H4 (cell line): ENCODE measurements at regions not wholly inside any gene's neighbourhood (a gene's known extent, or its start where the extent isn't known, plus 50 kb on each side); places are given as distances from the start of the nearest gene placed in this dataset.
A peak's percentile ranks its signal among the peaks of the same experiment; 100 is the strongest.

Source experiments
- DNase-seq: peaks from one replicate; pipeline ENCODE4 v3.0.0-alpha.2; 2015; ENCODE audit warnings: low spot score

GRCh38 chr5:124692950-124693349 lies 53.5 kb downstream of the ZNF608 start:
- no peak for DNase-seq

GRCh38 chr5:124692324-124692723 lies 54.1 kb downstream of the ZNF608 start:
- DNase-seq = no peak

- no peak for DNase-seq
These were observed 56.8 kb downstream of the ZNF608 start for GRCh38 chr5:124689653-124690052.

- no peak for DNase-seq
These were observed 60.0 kb downstream of the ZNF608 start for GRCh38 chr5:124686239-124687004.

GRCh38 chr5:124685404-124685930 lies 61.0 kb downstream of the ZNF608 start:
- no peak for DNase-seq

GRCh38 chr5:124683917-124684555 lies 62.4 kb downstream of the ZNF608 start:
- no peak for DNase-seq

- DNase-seq = no peak
These were observed 66.8 kb downstream of the ZNF608 start for GRCh38 chr5:124679578-124680199.

GRCh38 chr5:124678922-124679519 lies 67.4 kb downstream of the ZNF608 start:
- no peak for DNase-seq

GRCh38 chr5:124678468-124678867 lies 68.0 kb downstream of the ZNF608 start:
- no peak for DNase-seq

- DNase-seq = no peak
These were observed 68.8 kb downstream of the ZNF608 start for GRCh38 chr5:124677374-124678351.

- no peak for DNase-seq
These were observed 70.2 kb downstream of the ZNF608 start for GRCh38 chr5:124675931-124676846.

GRCh38 chr5:124671193-124671592 lies 75.2 kb downstream of the ZNF608 start:
- no peak for DNase-seq

- DNase-seq = no peak
These were observed 75.7 kb downstream of the ZNF608 start for GRCh38 chr5:124670722-124671184.

- no peak for DNase-seq
These were observed 76.3 kb downstream of the ZNF608 start for GRCh38 chr5:124669956-124670721.

- DNase-seq = no peak
These were observed 77.2 kb downstream of the ZNF608 start for GRCh38 chr5:124669300-124669648.

- DNase-seq = no peak
These were observed 77.8 kb downstream of the ZNF608 start for GRCh38 chr5:124668353-124669299.

GRCh38 chr5:124665625-124666024 lies 80.8 kb downstream of the ZNF608 start:
- no peak for DNase-seq

GRCh38 chr5:124665035-124665434 lies 81.4 kb downstream of the ZNF608 start:
- DNase-seq = peak; percentile 71
